Mucosa of descending colon (tissue), 3 donors: ENCODE measurements at regions not wholly inside any gene's neighbourhood (a gene's known extent, or its start where the extent isn't known, plus 50 kb on each side); places are given as distances from the start of the nearest gene placed in this dataset.

ENCODE experiments used
- ATAC-seq: fragments of 200-7000 bp; cut with Tn5 transposase; one replicate; pipeline ENCODE4 v1.9.1; 2020; ENCODE audit warnings: mild to moderate bottlenecking, moderate library complexity
- DNase-seq, 3 donors: peaks; one replicate each; pipeline ENCODE4 v3.0.0-alpha.2; 2020
- H3K36me3 ChIP-seq: fragments of 200-600 bp; one replicate; pipeline ENCODE4 v1.8.0; 2021; ENCODE audit warnings: low read depth, mild to moderate bottlenecking
- H3K4me1 ChIP-seq: fragments of 200-600 bp; one replicate; pipeline ENCODE4 v1.8.0; 2021; ENCODE audit warnings: low read depth, mild to moderate bottlenecking
- H3K4me3 ChIP-seq: fragments of 200-600 bp; one replicate; pipeline ENCODE4 v1.8.0; 2021; ENCODE audit warnings: mild to moderate bottlenecking
- H3K9me3 ChIP-seq: fragments of 200-600 bp; one replicate; pipeline ENCODE4 v1.8.0; 2021; ENCODE audit warnings: mild to moderate bottlenecking
- intact Hi-C, 2 donors: fragments of 100-400 bp; cut with DNase I in 1 of 2; cut with micrococcal nuclease in 1 of 2; formaldehyde crosslinking; loops; one replicate each; pipeline versions ENCODE4 v1.11.0 to v1.11.1; 2022; cut with DNase I, micrococcal nuclease
- TF ChIP-seq, protein P1 (sequence below): fragments of 200-600 bp; IDR thresholded peaks from one replicate; pipeline ENCODE4 v1.8.0; 2022; ENCODE audit warnings: antibody characterized with exemption, mild to moderate bottlenecking
- donor health status: DM: no; HTN: no; CAD: no; lungs with moderate emphysema.
- donor health status: DM: no; HTN: no; CAD: no.
- donor health status: DM: no; HTN: yes; CAD: no.

DNA sequence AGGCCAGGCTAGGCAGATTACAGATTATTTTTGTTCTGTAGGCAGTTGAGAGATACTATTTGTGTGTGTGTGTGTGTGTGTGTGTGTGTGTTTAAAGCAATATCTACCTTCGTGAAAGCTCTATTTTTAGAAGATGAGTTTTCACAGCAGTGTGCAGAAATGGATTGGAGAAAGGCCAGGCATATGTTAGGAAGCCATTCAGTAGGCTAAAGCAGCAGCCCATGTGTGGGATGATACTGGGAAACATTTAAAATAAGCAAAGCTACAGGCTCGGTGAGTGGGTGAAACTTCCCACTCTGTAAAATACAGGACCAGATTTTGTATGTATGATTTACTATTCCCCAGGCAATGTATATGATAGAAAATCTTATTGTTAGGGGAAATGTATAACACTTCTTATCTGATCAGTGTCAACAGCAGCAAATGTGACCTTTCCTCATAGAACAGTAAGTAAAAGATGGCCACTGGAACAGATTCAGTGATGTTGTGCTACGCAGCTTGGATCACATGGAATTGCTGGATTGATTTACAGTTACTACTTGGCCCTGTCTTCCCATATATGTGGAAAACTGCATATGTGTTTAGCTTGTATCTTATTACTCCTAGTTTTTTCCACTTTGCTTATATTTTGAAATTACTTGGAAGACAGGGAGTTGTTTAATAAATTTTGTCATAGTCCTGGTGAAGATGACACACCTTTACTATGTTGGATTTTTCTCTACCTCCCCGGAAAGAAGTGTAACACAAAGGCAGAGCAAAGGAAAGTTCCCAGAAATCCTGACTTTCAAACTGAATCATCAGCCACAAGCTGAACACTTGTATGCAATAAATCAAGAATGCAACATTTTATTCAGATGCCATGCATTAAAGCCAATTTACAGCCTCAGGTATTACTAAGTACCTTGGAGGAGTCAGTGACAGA lies 1077.7 kb upstream of the SEMA6A start:
- no peaks in the 10 kb centered on the region for H3K4me1 ChIP-seq
- TF ChIP-seq, protein P1, sequence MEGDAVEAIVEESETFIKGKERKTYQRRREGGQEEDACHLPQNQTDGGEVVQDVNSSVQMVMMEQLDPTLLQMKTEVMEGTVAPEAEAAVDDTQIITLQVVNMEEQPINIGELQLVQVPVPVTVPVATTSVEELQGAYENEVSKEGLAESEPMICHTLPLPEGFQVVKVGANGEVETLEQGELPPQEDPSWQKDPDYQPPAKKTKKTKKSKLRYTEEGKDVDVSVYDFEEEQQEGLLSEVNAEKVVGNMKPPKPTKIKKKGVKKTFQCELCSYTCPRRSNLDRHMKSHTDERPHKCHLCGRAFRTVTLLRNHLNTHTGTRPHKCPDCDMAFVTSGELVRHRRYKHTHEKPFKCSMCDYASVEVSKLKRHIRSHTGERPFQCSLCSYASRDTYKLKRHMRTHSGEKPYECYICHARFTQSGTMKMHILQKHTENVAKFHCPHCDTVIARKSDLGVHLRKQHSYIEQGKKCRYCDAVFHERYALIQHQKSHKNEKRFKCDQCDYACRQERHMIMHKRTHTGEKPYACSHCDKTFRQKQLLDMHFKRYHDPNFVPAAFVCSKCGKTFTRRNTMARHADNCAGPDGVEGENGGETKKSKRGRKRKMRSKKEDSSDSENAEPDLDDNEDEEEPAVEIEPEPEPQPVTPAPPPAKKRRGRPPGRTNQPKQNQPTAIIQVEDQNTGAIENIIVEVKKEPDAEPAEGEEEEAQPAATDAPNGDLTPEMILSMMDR, result no peak
- intact Hi-C loops, result no loop called here
- ATAC-seq (no peak), DNase-seq (no peak)
- H3K36me3 ChIP-seq, result no peaks in the 10 kb centered on the region
- H3K9me3 ChIP-seq, result no peaks in the 10 kb centered on the region
- no peak overlapping the region for H3K4me3 ChIP-seq

DNA sequence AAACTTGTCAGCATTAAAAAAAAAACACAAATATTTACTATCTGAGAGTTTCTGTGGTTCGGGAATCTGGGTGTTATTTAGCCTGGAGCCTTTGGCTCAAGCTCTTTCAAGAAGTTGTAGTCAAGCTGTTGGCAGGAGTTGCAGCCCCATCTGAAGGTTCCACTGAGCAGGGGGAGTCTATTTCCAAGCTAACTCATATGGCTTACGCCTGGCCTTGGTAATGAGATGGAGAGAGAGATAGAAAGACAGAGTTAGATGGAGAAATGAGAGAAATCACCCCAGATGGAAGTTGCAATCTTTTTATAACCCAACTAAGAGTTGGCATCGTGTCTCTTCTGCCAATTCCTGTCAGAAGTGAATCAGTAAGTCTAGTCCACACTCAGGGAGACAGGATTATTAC lies 1075.2 kb upstream of the SEMA6A start:
- H3K36me3 ChIP-seq, result no peaks in the 10 kb centered on the region
- H3K4me3 ChIP-seq, result no peak overlapping the region
- DNase-seq (no peak), ATAC-seq (no peak)
- intact Hi-C loops, result no loop called here
- TF ChIP-seq, protein P1, result no peak
- H3K4me1 ChIP-seq, result no peaks in the 10 kb centered on the region
- H3K9me3 ChIP-seq, result no peaks in the 10 kb centered on the region

DNA sequence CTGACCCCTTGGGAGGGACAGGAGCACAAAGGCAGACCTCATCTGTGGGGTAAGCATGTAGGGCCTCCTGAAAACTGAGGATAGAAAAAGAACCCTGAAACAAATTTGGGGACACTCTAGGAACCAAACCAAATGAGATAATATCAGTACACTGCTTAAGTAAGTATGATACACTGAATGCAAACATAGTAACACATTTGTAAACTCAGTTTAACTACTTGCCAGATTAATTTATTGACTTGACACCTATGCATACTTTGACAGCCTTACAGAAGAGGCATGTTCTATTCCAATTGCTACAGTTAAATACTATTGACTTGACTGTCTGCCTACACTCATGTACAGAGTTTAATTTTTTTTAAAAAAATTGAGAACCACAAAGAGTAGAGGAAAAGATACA lies 1070.8 kb upstream of the SEMA6A start:
- no peak for DNase-seq
- ATAC-seq, result no peak
- TF ChIP-seq, protein P1, result no peak
- H3K4me1 ChIP-seq, result no peaks in the 10 kb centered on the region
- intact Hi-C loops, result no loop called here
- no peak overlapping the region for H3K4me3 ChIP-seq
- H3K9me3 ChIP-seq, result no peaks in the 10 kb centered on the region
- no peaks in the 10 kb centered on the region for H3K36me3 ChIP-seq

DNA sequence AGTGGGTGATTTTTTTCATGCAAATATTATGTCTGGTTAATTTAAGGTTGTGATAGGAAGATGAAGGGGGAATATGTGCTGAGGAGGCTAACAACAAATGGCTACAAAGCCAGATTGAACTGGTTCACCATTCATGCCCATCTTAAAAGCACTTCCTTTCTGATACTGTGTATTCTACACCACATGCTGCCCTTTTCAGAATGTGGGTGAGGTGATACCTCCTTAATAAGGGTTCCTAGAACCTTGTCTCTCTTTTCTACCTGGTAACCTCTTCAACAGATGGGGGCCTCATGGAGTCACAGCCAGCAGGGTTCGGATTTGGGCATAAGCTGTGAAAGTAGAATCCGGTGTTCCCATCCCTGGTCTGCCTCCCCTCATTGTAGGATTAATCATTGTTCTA lies 1064.0 kb upstream of the SEMA6A start:
- no peak for ATAC-seq
- Histone ChIP-seq H3K4me3 (no peak overlapping the region), H3K36me3 (no peaks in the 10 kb centered on the region), H3K9me3 (no peaks in the 10 kb centered on the region), H3K4me1 (no peaks in the 10 kb centered on the region)
- intact Hi-C loops, result no loop called here
- DNase-seq, result no peak
- TF ChIP-seq, protein P1, result no peak

DNA sequence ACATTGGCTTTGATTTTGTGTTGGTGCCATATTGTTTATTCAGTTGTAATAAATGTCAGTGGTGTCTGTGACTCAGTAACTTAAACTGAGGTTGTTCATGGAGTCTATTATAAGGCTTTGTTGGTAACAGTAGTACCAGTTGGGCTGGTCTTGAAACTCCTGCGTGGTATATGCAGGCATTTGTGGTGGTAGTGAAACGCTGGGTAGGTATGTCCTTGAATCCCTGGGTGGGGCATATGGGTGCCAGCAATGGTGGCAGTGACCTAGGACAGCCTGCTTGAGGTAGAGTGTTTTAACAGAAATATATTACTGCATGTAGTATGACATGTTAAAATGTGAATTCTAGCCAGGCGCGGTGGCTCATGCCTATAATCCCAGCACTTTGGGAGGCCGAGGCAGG lies 1058.5 kb upstream of the SEMA6A start:
- TF ChIP-seq, protein P1, result no peak
- H3K4me3 ChIP-seq, result no peak overlapping the region
- no peaks in the 10 kb centered on the region for H3K4me1 ChIP-seq
- intact Hi-C loops, result no loop called here
- DNase-seq (no peak), ATAC-seq (no peak)
- H3K9me3 ChIP-seq, result peaks cover 9% of the 10 kb centered on the region
- H3K36me3 ChIP-seq, result no peaks in the 10 kb centered on the region
